ENCODE measurements at regions not wholly inside any gene's neighbourhood (a gene's known extent, or its start where the extent isn't known, plus 50 kb on each side); places are given as distances from the start of the nearest gene placed in this dataset.
"Not testable (repeated sequence)": the region's sequence is repeated elsewhere in the genome, so short reads cannot be mapped to it uniquely, and the experiment has no call there.

DNA sequence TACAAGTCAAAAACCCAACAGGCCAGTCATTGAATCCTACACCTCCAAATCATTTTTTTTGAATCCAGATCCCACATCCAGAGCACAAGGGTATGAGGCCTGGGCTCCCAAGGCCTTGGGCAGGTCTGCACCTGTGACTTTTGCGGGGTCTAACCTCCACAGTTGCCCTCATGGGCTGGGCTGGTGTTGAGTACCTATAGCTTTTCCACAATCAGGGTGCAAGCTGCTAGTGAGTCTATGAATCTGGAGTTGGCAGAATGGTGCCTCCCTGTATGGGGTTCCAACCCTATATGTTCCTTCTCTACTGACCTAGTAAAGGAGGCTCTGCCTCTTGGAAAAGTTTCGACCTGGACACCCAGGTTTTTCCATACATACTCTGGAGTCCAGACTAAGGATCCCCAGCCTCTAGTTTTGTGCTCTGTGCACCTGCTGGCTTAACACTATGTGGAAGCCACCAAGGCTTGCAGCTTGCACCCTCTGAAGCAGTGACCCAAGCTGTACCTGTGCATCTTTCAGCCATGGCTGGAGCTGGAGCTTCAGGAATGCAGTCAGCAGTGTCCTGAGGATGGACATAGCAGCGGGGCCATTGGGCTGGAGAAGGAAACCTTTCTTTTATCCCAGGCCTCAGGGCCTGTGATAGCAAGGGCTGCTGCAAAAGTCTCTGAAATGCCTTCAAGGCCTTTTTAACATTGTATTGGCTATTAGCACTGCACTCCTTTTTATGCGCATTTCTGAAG, 233.6 kb downstream of the CWH43 start:
- TF ChIP-seq, protein P1, sequence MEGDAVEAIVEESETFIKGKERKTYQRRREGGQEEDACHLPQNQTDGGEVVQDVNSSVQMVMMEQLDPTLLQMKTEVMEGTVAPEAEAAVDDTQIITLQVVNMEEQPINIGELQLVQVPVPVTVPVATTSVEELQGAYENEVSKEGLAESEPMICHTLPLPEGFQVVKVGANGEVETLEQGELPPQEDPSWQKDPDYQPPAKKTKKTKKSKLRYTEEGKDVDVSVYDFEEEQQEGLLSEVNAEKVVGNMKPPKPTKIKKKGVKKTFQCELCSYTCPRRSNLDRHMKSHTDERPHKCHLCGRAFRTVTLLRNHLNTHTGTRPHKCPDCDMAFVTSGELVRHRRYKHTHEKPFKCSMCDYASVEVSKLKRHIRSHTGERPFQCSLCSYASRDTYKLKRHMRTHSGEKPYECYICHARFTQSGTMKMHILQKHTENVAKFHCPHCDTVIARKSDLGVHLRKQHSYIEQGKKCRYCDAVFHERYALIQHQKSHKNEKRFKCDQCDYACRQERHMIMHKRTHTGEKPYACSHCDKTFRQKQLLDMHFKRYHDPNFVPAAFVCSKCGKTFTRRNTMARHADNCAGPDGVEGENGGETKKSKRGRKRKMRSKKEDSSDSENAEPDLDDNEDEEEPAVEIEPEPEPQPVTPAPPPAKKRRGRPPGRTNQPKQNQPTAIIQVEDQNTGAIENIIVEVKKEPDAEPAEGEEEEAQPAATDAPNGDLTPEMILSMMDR (conservative IDR thresholded peaks at IDR 0.05) = not testable (repeated sequence)
- not testable (repeated sequence) for TF ChIP-seq ZFX (IDR thresholded peaks at IDR 0.05)
